HG03469 (cell line): ENCODE measurements at regions not wholly inside any gene's neighbourhood (a gene's known extent, or its start where the extent isn't known, plus 50 kb on each side); places are given as distances from the start of the nearest gene placed in this dataset.
A peak's percentile ranks its signal among the peaks of the same experiment; 100 is the strongest.
"Not testable (repeated sequence)": the region's sequence is repeated elsewhere in the genome, so short reads cannot be mapped to it uniquely, and the experiment has no call there.

Experiments
- ATAC-seq: cut with Tn5 transposase; IDR thresholded peaks from one replicate; pipeline ENCODE4 v1.9.1; 2021; ENCODE audit warnings: mild to moderate bottlenecking, moderate library complexity, moderate number of reproducible peaks; ENCODE audit not compliant: unreplicated experiment

DNA sequence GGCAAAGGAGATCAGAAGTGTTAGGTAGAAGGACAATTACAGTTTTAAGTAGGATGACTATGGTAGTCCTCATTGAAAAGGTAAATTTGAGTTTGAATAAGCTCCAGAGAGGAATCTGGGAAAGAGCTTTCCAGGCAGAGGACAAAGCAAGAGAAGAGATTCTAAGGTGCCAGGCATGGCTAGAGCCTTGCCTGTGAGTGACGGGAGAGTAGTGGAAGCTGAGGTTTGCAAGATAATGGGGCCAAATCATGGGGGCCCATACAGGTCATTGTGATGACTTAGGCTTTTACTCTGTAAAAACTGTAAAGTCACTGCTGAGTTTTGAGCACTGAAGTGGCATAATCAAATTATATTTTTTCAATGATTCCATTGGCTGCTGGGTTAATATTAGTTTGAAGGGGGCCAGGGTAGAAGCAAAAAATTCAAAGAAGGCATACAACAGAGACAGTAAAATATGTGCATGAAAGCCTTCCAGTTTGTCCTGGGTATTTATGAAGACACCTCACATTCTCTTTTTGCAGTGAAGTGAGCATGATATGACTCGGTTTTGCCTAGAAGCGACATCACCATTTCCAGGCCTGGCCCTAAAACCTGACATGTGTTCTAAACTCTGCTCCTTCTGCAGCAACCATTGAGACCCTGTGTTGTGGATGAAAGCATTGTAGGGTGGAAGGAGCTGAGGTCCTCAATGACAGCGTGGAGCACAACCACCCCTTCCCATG lies 279.8 kb upstream of the TNC start:
- ATAC-seq: no peak

DNA sequence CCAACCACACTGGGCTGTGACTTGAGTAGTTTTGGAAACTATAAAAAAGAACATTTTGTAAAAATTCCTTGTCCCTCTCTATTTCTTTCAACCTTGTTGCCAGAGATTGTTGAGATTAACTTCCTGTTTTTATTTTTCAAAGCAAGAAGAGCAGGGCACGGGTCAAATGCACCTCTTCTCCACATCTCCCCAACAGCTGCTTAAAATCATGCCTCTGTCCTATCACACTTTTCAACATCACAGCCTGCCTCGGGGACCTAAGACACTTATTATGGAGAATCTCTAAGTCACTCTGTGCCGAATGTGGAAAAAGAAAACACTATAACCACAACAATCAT lies 280.3 kb upstream of the TNC start:
- no peak for ATAC-seq

DNA sequence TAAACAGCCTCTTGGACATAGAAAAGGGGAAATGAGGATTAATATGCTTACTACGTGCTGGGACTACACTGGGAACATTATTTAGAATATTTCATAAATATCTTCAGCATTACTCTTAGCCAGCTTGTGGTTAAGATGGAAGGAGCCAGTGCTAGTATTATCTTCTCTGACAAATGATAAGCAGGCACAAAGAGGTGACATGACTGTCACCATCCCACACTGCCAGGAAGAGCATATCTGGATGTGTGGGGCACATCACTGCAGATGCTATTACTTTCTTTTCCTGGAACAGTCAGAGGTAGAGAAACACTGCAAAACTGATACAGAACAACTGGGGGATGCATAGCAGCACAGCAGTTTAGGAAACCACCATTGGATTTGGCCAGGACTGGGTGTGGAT lies 281.0 kb upstream of the TNC start:
- no peak for ATAC-seq

DNA sequence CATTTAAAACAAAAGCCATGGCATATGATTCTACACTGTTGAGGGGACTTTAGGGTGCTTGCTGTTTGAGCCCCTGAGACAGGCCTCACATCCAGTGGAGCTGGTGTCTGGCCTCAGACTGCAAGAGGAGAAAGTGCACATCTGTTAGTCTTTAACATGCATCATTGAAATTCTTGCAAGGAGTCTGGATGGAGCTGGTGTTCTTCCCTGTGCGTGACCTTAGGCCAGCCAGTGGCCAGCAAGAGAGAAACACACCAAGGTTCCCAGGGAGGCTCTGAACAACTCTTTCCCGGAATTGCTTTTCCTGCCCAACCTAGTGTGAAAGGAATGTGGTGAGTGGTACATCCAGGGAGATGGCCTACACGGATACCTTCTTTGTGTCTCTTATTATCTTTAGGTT lies 282.8 kb upstream of the TNC start:
- no peak for ATAC-seq

DNA sequence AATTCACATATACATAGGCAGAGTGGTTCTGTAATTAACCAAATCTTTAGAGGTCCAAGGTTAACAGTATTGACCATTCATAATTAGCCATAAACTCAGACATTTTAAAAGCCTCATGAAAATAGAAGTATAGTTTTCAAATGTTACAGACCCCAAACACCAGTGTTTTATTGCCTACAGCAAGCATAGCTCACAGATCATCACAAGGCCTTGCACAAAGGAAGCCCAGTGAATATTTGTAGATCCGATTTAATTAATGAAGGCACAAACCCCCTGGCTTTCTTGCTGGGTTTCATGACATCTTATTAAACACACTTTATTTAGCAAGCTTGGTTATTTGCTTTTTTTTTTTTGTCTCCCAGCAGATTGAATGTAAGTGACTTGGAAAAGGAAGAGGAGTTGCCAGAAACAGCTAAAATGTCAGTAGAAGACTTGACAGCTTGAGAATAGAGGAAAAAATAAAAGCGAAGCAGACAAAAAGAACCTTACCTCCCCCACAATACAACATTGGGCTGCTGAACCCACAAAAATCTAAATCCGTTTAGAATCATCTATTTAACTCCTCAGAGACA lies 283.9 kb upstream of the TNC start:
- no peak for ATAC-seq

DNA sequence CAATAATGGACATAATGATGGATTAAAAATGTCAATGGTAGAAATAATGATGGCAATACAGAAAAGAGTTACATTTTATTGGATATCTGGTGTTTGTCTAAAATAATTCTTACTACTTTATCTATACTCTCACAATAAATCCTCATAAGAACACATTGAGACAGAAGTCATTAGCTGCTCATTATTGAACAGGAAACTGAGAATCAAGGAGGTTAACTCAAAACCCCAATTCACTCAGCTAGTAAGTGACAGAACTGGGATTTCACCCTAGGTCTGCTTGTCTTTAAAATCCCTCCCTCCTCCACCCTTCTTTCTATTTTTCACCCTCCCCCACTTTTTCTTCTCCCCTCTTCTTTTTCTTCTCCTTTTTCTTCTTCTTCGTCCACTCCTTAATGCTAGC lies 285.8 kb upstream of the TNC start:
- ATAC-seq: no peak

DNA sequence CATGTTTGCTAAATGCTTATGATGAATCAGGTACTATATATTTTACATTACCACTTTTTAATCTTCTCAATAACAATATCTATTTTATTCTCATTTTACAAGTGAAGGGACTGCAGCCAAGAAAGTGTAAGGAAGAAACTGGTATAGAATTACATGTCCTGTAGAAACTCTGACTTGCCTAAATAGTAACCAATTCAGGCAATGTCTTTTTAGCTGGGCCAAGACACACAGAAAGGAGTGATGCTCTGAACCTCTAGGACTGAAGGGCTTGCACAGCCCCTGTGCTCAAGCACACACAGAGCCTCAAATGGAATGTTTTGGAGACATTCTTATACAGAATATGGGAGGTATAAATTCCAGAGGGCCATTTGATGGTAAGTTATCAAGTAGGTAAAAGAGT lies 286.4 kb upstream of the TNC start:
- ATAC-seq: no peak

DNA sequence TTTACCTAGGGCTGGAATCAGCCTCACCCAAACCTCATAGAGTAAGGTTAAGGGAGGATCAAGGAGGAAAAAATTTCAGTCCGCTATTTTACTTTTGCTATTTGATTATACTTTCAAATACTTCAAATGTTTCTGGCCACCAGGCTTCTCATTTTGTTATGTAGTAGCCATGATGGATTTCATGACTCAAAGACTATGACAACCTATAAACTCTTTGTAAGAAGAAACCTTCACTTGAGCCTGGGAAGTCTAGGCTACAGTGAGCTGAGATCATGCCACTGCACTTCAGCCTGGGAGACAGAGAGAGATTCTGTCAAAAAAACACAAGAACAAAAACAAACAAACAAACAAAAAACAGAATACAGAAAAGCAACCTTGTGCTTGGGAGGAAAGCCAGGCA lies 293.6 kb upstream of the TNC start:
- no peak for ATAC-seq

DNA sequence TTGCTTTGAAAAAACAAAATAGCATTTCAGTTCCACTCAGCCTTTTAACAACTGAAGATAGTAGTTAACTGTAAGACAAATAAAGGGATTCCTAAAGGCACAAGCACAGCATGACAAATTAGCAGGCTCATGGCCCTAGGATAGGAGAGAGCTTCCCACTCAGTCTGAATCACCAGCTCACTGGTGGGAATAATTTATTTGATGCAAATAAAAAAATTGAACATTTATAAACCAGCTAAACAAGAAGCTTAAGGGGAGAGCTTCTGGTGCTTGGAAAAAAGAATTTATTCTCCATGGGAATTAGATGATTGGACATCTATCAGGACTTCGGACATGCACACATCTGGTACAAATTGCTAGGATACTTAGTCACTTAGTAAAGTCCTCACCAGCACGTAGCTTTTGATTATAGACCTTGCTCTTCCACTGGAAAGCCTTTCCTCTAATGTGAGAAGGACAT lies 294.1 kb upstream of the TNC start:
- no peak for ATAC-seq

DNA sequence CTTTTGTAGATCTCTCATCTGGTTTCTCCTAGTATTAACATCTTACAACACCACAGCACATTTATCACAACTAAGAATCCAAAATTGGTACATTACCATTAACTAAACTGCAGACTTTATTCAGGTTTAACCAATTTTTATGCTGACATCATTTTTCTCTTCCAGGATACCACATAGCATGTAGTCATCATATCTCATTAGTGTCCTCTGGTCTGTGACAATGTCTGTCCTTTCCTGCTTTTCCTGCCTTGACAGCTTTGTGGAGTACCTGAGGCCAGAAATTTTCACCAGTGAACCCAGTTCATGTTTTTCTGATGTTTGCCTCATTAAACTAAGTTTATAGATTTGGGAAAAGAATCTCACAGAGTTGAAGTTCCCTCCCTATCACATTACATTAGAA lies 294.7 kb upstream of the TNC start:
- no peak for ATAC-seq

DNA sequence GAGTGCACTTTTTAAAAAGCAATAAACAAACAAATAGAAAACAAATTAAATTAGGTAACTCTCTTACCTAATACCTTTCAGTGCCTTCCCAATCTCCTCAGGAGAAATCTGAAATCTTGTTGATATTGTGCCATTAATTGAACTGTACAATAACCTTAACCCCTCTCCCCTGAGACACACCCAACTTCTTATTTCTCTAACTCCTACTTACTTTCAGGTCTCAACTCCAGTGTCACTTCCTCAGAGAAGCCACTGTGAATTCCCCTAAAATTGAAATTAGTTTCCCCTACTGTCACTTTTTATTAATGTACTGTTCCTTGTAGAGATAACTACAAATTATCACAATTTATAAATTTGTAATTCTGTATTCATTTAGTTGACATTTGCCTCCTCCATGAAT lies 295.3 kb upstream of the TNC start:
- ATAC-seq: no peak

DNA sequence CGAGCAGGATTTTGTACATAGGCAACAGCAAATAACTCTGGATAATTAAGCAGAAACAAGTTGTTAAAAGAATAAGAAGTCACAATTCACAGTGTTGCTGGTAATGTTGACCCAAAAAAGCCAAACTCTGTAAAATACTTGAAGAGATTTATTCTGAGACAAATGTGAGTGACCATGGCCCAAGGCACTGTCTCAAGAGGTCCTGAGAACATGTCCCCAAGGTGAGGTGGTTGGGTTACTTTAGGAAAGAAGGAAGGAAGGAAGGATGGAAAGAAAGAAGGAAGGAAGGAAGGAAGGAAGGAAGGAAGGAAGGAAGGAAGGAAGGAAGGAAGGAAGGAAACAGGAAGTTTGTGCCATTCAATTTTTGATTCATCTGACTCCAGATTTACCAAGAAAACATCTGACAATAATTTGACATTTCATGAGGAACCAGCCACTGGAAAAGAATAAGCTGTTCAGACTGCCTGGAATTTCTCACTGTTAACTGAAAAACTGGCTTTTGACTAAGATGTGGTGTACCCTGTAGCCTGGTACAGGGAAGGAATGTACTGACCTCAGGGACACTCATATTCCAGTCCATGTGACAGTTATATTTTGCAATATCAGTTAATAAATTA lies 295.9 kb upstream of the TNC start:
- ATAC-seq: no peak

DNA sequence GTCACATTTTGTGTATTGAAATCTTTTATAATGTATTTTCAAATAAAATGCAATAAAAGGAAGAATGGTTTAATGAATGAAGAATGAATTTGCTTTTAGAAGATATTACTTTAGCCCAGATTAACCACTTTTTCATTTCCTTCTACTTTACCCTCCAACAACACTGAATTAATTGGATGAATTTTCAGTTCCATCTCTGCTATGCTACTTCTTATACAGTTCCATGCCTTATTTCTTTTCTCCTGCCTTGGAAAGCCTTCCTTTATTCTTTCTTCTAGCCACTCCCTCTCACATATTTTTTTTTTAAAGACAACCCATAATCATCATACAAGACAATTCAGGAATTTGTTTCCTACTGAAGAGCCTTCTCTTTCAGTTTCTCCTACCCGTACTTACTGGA lies 296.6 kb upstream of the TNC start:
- ATAC-seq: no peak

DNA sequence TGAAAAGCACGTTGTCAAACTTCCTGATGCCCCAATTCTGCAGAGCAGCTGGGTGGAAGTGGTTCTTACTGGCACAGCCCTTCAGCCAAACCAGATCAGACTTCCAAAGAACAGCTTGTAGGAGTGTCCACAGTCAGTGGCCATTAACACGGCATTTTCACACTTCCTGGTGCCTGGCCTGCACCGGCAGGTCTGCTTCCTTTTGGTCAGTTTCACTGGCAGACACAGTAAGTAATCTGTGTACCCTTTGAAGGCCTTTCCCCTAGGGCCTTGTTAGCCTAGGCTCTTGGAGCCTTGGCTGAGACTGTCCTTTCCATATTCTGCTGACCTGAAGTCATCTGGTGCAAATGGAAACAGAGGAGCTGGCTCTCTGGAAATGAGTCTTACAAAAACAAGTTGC lies 297.5 kb upstream of the TNC start:
- ATAC-seq: no peak

DNA sequence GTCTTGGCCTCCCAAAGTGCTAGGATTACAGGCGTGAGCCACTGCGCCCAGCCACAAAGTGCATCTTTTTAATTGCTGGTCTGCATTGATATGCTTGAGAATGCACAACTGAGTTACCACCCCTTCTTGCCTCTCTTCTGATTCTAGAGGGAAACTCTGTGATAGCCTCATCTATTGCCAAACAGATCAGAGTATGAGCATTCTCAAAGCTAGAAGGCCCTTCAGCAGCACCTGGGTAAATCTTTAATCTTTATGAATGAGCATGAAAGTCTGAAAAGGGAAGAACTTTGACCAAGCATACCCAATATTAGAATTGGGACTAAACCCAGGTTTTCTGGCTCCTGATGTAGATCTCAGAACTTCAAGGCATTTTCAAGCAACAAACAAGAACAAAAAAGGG lies 298.3 kb upstream of the TNC start:
- peak; percentile 60 for ATAC-seq

DNA sequence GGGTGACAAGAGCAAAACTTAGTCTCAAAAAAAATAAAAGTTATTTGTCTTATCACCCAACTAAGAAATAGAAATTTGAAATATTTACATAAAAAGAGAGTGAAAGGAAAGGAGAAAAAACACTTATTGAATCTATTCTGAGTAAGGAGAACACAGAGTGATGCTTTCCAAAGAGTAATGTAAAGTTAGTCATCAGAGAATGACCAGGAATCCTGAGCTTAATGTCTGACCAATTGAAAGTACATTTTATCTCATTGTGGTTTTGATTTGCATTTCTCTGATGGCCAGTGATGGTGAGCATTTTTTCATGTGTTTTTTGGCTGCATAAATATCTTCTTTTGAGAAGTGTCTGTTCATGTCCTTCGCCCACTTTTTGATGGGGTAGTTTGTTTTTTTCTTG lies 300.2 kb upstream of the TNC start:
- not testable (repeated sequence) for ATAC-seq

DNA sequence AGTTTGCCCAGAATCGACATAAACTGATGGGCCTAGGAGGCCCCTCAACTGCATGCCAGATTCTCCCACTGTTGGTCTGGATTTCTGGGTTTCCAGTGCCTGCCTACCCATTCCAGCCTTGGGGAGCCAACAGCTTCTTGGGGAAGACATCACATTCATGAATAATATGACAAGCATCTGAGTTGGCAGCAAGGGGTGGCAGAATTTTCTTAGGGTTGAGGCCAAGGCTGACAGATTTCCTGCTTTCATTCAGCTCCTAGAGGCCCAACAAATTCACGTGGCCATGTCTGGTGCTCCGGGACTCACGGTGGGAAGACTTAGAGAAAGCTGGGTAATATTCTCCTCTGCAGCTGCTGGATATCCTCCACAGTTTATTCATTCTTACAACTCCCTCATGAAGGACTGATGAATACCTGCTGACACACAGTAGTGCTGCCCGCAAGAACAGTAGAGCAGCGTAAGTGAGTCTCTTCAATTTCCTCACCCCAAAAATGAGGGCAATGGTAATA lies 305.0 kb upstream of the TNC start:
- no peak for ATAC-seq

DNA sequence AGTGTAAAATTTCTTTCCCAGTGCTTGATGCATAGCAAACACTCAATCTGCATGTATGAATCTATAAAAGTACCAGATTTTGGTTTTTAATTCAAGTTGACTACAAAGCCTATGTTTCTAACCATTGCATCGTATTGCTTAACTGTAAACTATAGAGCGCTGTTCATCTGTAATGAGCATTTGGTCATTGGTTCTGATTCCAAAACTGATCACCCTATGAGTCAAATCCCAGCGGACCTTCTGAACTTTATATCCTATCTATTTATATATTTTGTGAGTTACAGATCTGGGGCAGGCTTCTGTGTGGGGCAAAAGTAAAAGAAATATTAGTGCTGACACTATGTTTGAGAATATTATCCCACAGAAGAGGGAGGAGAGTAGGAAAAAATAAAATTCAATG lies 305.7 kb upstream of the TNC start:
- ATAC-seq: no peak

DNA sequence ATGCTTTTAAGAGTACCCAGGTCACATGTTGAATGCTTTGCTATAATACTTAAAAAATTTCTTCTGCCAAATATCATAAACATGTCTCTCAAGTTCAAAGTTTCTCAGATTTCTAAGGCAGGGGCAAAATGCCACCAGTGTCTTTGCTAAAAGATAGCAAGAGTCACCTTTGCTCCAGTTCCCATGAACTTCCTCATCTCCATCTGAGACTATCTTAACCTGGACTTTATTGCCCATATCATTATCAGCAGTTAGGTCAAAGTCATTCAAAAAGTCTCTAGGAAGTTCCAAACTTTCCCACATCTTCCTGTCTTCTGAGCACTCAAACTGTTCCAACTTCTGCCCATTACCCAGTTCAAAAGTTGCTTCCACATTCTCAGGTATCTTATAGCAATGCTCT lies 307.6 kb upstream of the TNC start:
- no peak for ATAC-seq

DNA sequence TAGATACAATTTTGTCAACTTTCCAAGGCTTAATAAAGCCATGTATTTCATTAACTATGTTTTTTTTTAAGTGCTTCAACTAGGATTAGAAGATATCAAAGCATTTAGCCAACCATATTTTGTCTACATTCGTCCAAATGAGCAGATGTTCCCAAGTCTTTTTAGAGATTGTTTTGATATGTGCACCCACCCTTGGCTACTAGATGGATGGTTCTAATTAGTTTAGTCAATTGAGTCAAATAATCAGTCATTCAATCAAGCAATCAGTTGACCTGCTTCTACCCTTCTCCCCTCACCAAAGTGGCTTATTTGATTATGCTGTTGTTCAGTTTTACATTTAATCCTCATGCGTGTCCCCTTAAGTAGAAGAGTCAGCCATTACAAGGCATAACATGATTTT lies 319.5 kb upstream of the TNC start:
- ATAC-seq: no peak

DNA sequence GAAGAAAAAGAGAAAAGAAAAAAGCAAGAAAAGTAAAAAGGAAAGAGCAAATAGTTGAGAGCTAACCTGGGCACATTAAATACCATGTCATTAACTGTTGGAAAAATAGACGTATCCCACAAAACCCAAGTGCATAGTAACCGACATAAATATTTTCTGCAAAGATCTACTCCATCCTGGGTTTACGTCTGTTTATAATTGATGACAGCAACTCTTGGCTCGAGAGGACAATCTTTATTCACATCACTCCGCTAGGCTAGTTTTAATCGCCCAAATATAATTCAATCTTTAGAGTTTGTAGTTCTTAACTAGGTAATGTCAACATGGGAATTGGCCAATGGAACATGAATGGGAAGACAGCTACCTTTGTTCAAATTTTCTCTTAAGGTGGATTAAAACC lies 321.7 kb upstream of the TNC start:
- no peak for ATAC-seq

DNA sequence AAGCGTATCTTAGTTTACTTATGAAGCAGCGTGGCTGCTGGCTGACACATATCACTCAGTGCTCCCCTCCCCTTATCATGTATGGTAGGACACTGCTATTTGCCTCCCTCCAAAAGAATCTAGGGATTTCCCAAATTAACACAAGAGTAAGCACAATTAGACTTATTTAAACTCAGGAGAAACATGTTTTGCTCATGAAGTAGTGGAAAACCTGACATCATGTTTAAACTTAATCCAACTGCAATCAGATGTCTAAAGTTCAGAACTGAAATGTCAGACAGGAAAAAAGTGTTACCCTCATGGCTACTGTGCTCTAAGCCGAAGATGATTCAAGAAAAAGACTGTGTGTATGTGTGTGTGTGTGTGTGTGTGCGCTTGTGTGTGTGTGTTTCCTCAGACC lies 324.1 kb upstream of the TNC start:
- ATAC-seq: no peak

DNA sequence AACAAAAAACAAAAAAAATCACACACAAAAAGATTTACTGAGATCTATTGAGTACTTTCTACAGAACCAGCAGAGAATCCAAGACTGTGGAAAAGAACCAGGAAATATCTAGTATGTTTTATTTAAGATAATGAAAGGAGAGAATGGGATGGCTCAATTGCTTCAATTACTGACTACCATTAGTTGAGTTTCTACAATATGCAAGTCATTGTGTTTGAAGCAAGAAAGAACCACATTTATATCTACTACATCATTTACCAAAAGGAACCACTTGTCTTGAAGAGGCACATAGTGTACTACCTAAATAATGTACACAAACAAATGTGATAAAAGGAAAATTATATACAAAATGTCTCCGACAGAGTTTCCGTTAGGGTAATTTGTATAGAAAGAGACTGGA lies 325.9 kb upstream of the TNC start:
- no peak for ATAC-seq
